ENCODE measurements at regions not wholly inside any gene's neighbourhood (a gene's known extent, or its start where the extent isn't known, plus 50 kb on each side); places are given as distances from the start of the nearest gene placed in this dataset.
"Not testable (repeated sequence)": the region's sequence is repeated elsewhere in the genome, so short reads cannot be mapped to it uniquely, and the experiment has no call there.

- Mint-ChIP-seq H3K4me1 (peaks cover 12 to 14% of the 10 kb centered on the region in 2 donors), H3K27me3 (no peaks in the 10 kb centered on the region), H3K27ac (no peak overlapping the region), H3K9me3 (no peaks in the 10 kb centered on the region), H3K36me3 (no peaks in the 10 kb centered on the region), H3K4me3 (no peak overlapping the region)
- ATAC-seq (replicated peaks) = peak; percentile 64 to 79
- DNase-seq = peak; percentile 3
These were observed 272.6 kb downstream of the PDCD6IP start for GRCh38 chr3:34070831-34071585.

- Mint-ChIP-seq H3K4me1 (peaks cover 12 to 14% of the 10 kb centered on the region in 2 donors), H3K4me3 (no peak overlapping the region), H3K27me3 (no peaks in the 10 kb centered on the region), H3K9me3 (no peaks in the 10 kb centered on the region), H3K36me3 (no peaks in the 10 kb centered on the region), H3K27ac (no peak overlapping the region)
- no peak for ATAC-seq (replicated peaks)
- DNase-seq = no peak
These were observed 273.9 kb downstream of the PDCD6IP start for GRCh38 chr3:34072297-34072696.

GRCh38 chr3:34073111-34073510 lies 274.7 kb downstream of the PDCD6IP start:
- Mint-ChIP-seq H3K4me1 (peaks cover 12 to 14% of the 10 kb centered on the region in 2 donors), H3K27ac (no peak overlapping the region), H3K4me3 (no peak overlapping the region), H3K27me3 (no peaks in the 10 kb centered on the region), H3K9me3 (no peaks in the 10 kb centered on the region), H3K36me3 (no peaks in the 10 kb centered on the region)
- no peak for ATAC-seq (replicated peaks)
- no peak for DNase-seq

GRCh38 chr3:34073961-34074360 lies 275.5 kb downstream of the PDCD6IP start:
- Mint-ChIP-seq H3K36me3 (no peaks in the 10 kb centered on the region), H3K4me1 (peaks cover 12 to 14% of the 10 kb centered on the region in 2 donors), H3K27me3 (no peaks in the 10 kb centered on the region), H3K4me3 (no peak overlapping the region), H3K9me3 (no peaks in the 10 kb centered on the region), H3K27ac (no peak overlapping the region)
- DNase-seq (no peak), ATAC-seq (replicated peaks) (peak; percentile 31 to 48)

GRCh38 chr3:34075975-34076374 lies 277.5 kb downstream of the PDCD6IP start:
- no peak for ATAC-seq (replicated peaks)
- DNase-seq = no peak
- Mint-ChIP-seq H3K9me3 (no peaks in the 10 kb centered on the region), H3K4me1 (peaks cover 12 to 14% of the 10 kb centered on the region in 2 donors), H3K36me3 (no peaks in the 10 kb centered on the region), H3K27me3 (no peaks in the 10 kb centered on the region), H3K27ac (no peak overlapping the region), H3K4me3 (no peak overlapping the region)

- peak in 1 of 2 donors; percentile 45 for ATAC-seq (replicated peaks)
- Mint-ChIP-seq H3K27ac (no peak overlapping the region), H3K4me1 (peaks cover 11 to 14% of the 10 kb centered on the region in 2 donors), H3K27me3 (no peaks in the 10 kb centered on the region), H3K4me3 (no peak overlapping the region), H3K36me3 (no peaks in the 10 kb centered on the region), H3K9me3 (no peaks in the 10 kb centered on the region)
- DNase-seq = no peak
These were observed 279.2 kb downstream of the PDCD6IP start for GRCh38 chr3:34077417-34078195.

- DNase-seq (no peak), ATAC-seq (replicated peaks) (no peak)
- no peaks in the 10 kb centered on the region for H3K27me3 Mint-ChIP-seq
- H3K36me3 Mint-ChIP-seq = no peaks in the 10 kb centered on the region
- no peak overlapping the region for H3K4me3 Mint-ChIP-seq
- H3K4me1 Mint-ChIP-seq = peaks cover 4 to 7% of the 10 kb centered on the region in 2 donors
- H3K9me3 Mint-ChIP-seq = no peaks in the 10 kb centered on the region
- H3K27ac Mint-ChIP-seq = no peak overlapping the region
These were observed 280.0 kb downstream of the PDCD6IP start for GRCh38 chr3:34078418-34078817.

- not testable (repeated sequence) for H3K27me3 Mint-ChIP-seq; H3K4me3 Mint-ChIP-seq; H3K27ac Mint-ChIP-seq; DNase-seq; H3K36me3 Mint-ChIP-seq; ATAC-seq (replicated peaks); H3K9me3 Mint-ChIP-seq; H3K4me1 Mint-ChIP-seq
These were observed 281.4 kb downstream of the PDCD6IP start for GRCh38 chr3:34079849-34080248.

- not testable (repeated sequence) for ATAC-seq (replicated peaks); H3K9me3 Mint-ChIP-seq; H3K36me3 Mint-ChIP-seq; H3K27ac Mint-ChIP-seq; H3K4me1 Mint-ChIP-seq; DNase-seq; H3K27me3 Mint-ChIP-seq; H3K4me3 Mint-ChIP-seq
These were observed 291.9 kb downstream of the PDCD6IP start for GRCh38 chr3:34090379-34090778.

GRCh38 chr3:34090876-34091275 lies 292.4 kb downstream of the PDCD6IP start:
- Mint-ChIP-seq H3K4me1 (no peaks in the 10 kb centered on the region), H3K36me3 (peaks cover 0 to 4% of the 10 kb centered on the region in 2 donors), H3K27me3 (peaks cover 6 to 7% of the 10 kb centered on the region in 2 donors), H3K27ac (no peak overlapping the region), H3K4me3 (no peak overlapping the region), H3K9me3 (peaks cover 4 to 5% of the 10 kb centered on the region in 2 donors)
- DNase-seq (no peak), ATAC-seq (replicated peaks) (no peak)

- DNase-seq; H3K36me3 Mint-ChIP-seq; H3K9me3 Mint-ChIP-seq; H3K27ac Mint-ChIP-seq; ATAC-seq (replicated peaks); H3K4me1 Mint-ChIP-seq; H3K4me3 Mint-ChIP-seq: not testable (repeated sequence)
- H3K27me3 Mint-ChIP-seq = peaks cover 6 to 11% of the 10 kb centered on the region in 2 donors
These were observed 295.9 kb downstream of the PDCD6IP start for GRCh38 chr3:34094280-34094679.

GRCh38 chr3:34102288-34102687 lies 303.9 kb downstream of the PDCD6IP start:
- Mint-ChIP-seq H3K27ac (no peak overlapping the region), H3K4me3 (no peak overlapping the region), H3K36me3 (no peaks in the 10 kb centered on the region), H3K27me3 (peaks cover 0 to 5% of the 10 kb centered on the region in 2 donors), H3K4me1 (peaks cover 13 to 15% of the 10 kb centered on the region in 2 donors), H3K9me3 (peaks cover 0 to 2% of the 10 kb centered on the region in 2 donors)
- DNase-seq = no peak
- peak; percentile 62 to 70 for ATAC-seq (replicated peaks)

- ATAC-seq (replicated peaks) (no peak), DNase-seq (no peak)
- Mint-ChIP-seq H3K4me1 (peaks cover 21 to 22% of the 10 kb centered on the region in 2 donors), H3K4me3 (no peak overlapping the region), H3K9me3 (no peaks in the 10 kb centered on the region), H3K27ac (no peak overlapping the region), H3K36me3 (no peaks in the 10 kb centered on the region), H3K27me3 (peaks cover 0 to 5% of the 10 kb centered on the region in 2 donors)
These were observed 307.9 kb downstream of the PDCD6IP start for GRCh38 chr3:34106379-34106778.

- Mint-ChIP-seq H3K4me1 (peaks cover 21% of the 10 kb centered on the region in 2 donors), H3K4me3 (no peak overlapping the region), H3K36me3 (no peaks in the 10 kb centered on the region), H3K27me3 (peaks cover 0 to 5% of the 10 kb centered on the region in 2 donors), H3K9me3 (no peaks in the 10 kb centered on the region), H3K27ac (no peak overlapping the region)
- ATAC-seq (replicated peaks) = peak; percentile 44 to 58
- peak; percentile 9 for DNase-seq
These were observed 308.4 kb downstream of the PDCD6IP start for GRCh38 chr3:34106879-34107278.

GRCh38 chr3:34107669-34108068 lies 309.2 kb downstream of the PDCD6IP start:
- ATAC-seq (replicated peaks) (peak; percentile 48 to 55), DNase-seq (no peak)
- H3K27me3 Mint-ChIP-seq = no peaks in the 10 kb centered on the region
- H3K36me3 Mint-ChIP-seq = no peaks in the 10 kb centered on the region
- no peak overlapping the region for H3K27ac Mint-ChIP-seq
- no peaks in the 10 kb centered on the region for H3K9me3 Mint-ChIP-seq
- peaks cover 14 to 15% of the 10 kb centered on the region in 2 donors for H3K4me1 Mint-ChIP-seq
- H3K4me3 Mint-ChIP-seq = no peak overlapping the region

Data from stimulated activated naive B cell treated with anti-CD40 and anti-IgM and Interleukin-4, amounts not matched to agents 10 μg/mL and 1 μg/mL and 100 μg/mL, for 72 hours (primary cell).